HT1080 (cell line): ENCODE measurements at regions not wholly inside any gene's neighbourhood (a gene's known extent, or its start where the extent isn't known, plus 50 kb on each side); places are given as distances from the start of the nearest gene placed in this dataset.
"Not testable (repeated sequence)": the region's sequence is repeated elsewhere in the genome, so short reads cannot be mapped to it uniquely, and the experiment has no call there.

Experiments
- DNase-seq: peaks from one replicate; pipeline ENCODE4 v3.0.0-alpha.2; 2015; ENCODE audit warnings: low read depth

DNA sequence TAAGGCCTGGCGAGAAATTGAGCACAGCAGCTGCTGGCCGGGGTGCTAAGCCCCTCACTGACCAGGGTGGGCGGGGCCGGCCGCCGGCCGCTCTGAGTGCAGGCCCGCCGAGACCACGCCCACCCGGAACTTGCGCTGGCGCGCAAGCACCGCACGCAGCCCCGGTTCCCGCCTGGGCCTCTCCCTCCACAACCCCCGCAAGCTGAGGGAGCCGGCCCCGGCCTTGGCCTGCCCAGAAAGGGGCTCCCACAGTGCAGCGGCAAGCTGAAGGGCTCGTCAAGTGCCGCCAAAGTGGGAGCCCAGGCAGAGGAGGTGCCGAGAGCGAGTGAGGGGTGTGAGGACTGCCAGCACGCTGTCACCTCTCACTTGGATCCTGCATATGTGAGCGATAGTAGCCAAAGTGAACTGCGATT is 251.2 kb downstream of the GJA1 start:
- no peak for DNase-seq

DNA sequence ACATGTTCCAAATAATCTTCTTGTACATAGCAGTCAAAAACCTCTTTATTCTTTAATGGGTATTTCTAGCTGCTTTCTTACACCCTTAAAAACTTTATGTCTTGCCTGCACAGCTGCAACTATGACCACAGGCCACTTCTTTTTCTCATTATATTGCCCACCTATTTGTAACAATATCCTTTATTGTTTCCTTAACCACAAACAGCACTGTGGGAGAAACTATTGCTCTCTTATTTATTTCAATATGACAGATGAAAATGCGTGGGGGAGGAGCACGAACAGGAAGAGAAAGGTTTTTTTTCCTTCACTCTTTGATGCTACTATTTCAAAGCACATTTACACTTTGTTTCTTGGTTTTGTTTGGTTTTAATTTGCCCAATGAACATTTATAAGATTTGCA is 253.5 kb downstream of the GJA1 start:
- DNase-seq = peak; percentile 50

DNA sequence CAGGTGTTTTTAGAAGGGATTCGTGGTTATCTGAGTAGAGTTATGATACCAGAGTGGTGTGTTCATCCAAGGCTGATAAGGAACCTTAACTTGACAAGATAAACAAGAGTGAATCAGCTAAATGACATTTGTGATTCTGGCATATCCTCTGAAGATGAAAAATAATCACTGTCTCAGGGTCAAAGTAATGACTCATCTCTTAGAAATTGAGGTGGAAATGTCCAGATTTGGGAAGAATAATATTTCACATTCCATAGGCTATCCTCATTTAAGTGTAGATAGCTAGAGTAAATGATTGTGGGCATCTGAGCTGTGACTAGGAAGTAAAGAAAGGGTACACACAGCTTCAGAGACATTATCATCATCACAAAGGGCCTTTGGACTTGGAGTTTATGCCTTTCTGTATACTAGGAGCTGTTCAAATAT is 255.7 kb downstream of the GJA1 start:
- DNase-seq = peak; percentile 62

DNA sequence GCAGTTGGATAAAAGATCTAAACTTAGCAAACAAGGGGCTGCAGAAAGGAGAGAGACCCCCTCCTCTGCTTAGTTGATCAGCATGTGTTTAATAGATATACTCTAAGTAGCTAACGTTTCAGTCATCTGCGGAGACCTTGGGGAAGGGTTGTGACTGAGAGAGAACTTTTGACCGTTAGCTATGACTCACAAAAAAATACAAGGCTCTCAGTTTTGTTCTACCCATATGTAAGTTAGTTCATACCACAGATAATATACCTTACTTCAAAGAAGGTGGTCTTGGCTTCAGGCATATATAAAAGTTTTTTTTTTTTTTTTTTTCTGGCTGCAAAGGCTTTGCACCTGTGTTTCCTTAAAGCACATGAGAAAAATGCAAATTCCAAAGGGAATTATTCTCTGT is 258.9 kb downstream of the GJA1 start:
- DNase-seq = peak; percentile 55

DNA sequence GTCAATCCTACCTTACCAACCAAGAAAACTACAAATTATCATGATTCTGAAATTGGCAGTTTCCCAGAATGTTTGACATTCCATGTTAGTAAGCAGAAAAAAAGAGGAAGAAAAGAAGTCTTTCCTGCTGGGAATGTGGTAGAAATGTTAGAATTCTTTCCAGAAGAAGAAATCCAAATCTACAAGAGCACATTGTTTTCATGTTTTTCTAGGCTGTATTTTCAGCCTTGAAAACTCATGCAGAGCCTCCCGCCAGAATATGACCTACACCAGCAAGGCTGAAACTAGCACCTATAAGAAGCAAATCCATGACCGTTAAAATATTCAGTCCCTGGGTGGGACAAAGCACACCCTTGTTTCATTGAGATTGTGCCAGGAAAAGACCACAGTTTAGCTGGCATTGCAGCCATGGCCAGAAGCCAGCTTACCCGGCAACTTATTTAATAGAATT is 259.4 kb downstream of the GJA1 start:
- DNase-seq = peak; percentile 36

DNA sequence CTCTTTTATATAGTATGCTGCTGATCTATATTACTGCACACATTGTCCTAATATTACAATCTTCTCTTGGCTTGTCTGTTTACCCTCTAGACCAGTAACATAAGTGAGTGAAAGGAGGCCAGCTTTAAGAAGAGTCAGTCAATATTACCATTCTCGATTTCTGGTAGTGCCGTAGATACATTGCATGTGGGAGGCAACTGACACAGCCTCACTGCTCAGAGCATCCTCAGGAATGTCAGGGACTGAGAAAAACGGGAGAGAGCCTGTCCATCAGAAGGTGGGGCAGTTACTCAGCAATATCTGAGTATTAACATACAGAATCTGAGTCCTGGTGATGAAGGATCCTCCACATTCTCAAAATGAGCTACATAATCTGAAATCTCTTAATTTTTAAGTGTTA is 259.9 kb downstream of the GJA1 start:
- no peak for DNase-seq

DNA sequence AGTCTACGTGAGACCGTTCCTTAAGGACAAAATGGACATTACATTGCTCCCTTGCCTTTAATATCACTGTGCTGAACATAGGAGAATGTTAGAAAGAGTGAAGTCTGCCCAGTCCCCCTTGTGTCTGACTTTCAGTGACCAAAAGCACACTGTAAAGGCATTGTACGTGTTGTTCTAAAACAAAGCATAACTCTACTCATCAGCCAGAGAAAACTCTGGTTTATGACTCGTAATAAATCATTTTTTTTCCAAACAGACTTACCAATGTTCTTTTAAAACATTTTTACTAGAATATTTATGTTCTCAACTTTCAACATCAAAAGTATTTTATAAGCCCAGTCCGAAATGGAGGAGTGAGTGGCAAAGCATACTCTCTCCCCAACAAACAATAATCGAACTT is 262.5 kb downstream of the GJA1 start:
- no peak for DNase-seq

DNA sequence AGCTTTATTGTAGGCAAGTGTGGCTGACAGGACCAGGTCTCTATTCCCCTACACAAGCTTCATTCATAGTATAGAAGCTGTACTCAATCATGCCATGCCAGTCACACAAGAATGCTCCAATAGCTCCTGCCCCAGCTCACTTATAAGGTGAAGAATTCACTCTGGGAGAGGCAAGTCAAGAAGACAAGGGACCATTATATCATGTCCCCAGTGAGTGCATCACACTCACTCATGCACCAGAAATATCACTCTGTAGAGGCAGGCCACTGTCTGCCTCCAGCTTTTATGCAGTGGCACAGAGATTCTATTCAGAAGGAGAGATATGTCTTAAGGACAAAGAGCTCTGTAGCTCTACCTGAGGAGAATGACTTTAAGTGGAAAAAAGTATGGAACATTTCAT is 263.2 kb downstream of the GJA1 start:
- no peak for DNase-seq

DNA sequence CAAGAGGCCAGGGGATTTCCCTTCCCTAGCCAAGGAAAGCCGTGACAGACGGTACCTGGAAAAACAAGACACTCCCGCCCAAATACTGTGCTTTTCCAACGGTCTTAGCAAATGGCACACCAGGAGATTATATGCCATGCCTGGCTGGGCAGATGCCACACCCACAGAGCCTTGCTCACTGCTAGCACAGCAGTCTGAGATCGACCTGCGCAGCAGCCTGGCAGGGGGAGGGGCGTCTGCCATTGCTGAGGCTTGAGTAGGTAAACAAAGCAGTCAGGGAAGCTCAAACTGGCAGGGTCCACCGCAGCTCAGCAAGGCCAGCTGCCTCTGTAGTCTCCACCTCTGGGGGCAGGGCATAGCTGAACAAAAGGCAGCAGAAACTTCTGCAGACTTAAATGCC is 267.7 kb downstream of the GJA1 start:
- not testable (repeated sequence) for DNase-seq

DNA sequence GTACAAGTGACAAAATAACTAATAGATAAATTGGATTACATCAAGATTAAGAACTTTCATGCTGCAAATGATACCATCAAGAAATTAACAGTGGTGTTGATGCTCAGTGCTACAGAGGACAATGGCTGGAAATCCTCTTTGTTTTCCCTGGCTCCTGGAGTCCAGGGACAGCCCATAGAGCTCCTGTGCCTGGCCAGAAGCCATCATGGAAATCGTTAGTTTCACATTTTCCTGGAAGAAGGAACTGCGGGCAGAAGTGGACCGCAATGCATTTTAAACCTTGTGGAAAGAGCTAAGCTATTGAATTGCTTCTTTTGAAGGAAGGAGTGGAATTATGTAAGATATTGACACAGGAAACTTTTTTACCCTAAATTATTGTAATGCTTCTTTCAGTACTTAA is 276.0 kb downstream of the GJA1 start:
- DNase-seq = no peak

DNA sequence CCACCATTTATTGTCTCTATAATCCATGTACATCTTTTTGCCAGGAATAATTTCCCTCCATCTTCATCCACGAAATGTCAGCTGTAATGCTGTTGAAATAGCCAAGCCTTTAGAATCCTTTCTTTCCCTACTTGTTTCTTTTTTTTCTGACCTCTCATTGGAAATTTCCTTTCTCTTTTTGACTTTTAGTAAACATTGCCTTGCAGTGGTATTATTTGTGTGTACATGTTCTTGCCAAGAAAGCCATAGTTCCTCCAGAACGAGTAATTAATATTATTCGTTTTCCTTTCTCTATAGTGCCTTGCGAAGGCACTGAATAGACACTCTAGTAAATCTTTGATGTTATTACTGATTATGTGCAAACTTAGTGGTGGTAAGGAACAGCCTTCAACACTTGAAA is 282.2 kb downstream of the GJA1 start:
- no peak for DNase-seq

DNA sequence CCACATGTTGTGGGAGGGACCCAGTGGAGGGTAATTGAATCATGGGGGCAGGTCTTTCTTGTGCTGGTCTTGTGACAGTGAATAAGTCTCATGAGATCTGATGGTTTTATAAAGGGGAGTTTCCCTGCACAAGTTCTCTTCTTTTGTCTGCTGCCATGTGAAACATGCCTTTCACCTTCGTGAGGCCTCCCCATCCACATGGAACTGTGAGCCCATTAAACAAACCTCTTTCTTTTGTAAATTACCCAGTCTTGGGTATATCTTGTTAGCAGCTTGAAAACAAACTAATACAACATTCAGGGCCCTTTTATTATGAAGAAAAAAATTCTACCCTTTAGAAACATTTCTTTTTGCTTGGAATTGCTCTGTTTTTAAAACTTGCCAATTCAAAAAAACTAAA is 285.4 kb downstream of the GJA1 start:
- not testable (repeated sequence) for DNase-seq

DNA sequence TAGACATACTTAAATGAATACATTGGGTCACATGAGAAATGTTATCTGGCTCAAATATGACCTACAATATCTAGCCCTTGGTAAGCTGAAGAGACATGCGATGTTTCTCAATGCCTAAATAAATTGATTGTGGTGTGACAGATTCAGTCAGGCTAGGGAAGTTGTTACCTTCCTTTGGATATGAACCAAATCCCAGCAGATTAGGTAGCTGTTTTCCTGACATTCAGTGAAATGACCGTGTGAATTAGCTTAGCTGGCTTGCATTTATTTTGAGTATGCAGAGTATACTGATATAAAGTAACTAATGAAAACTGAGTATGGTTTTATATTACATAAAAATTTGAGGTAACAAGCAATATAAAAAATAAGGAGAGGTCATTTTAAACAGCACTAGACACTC is 288.2 kb downstream of the GJA1 start:
- DNase-seq = no peak

DNA sequence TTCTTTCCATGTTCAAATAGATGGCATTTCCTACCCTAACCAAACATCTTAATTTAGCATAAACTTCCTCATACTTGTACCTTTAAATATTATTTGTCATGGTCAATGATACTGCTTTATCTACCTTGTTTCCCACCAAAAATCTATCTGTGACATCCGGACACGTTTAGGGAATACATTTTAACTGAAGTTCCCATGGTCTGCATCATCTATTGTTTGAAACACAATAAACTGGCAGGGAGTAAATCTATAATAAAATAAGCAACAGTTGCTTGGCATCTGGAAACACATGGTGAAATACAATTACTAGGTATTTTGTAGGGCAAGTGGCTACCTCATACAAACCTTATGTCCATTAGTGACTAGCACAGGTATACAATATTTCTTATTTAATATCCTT is 289.1 kb downstream of the GJA1 start:
- DNase-seq = no peak

DNA sequence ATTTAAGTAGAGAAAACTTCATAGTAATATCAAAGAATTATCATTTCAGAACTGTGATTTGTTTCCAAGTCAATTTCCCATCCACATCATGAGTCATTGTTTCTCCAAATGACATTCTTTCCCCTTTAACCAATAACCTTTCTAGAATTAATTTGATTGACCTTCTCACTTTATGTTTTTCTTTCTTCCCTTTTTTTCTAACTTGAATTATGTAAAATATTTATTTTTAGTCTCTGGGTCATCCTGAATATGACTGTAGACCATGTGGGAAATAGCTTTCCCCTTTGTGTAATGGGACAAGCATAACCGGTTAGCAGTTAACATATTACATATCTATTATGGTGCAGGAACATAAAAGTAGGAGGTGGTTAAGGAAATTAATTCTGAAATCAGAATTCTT is 291.1 kb downstream of the GJA1 start:
- DNase-seq = no peak

DNA sequence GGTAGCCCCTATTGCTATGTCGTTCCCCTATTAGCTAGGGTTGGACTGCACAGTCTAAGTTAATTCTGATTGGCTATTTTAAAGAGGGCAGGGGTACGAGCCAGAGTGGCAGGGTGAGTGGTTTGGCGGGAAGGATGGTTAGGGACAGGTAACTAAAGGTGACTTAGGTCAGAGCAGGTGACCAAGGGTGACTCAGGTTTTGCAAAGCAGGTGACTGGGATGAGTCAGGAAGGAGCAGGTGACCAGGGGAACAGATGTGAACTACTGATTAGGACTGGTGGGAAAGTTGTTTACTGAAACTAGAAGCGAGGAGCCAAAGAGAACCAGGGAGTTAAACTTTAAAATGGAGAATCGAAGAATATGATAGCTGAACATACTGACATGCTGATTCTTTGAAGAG is 295.2 kb downstream of the GJA1 start:
- DNase-seq = no peak

DNA sequence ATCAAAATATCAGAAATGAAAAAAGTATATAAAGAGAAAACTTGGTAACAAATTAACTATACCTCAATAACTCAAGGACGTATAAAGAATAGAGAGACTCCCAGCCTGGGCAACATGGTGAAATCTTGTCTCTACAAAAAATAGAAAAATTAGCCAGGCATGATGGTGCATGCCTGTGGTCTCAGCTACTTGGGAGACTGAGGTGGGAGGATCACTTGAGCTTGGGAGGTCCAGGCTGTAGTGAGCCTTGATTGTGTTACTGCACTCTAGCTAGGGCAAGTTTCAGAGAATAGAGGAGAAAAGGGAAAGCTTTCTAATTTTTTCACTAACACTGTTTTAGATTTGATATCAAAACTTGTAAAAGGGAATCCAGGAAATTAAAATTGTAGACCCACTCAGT is 295.9 kb downstream of the GJA1 start:
- DNase-seq = no peak

DNA sequence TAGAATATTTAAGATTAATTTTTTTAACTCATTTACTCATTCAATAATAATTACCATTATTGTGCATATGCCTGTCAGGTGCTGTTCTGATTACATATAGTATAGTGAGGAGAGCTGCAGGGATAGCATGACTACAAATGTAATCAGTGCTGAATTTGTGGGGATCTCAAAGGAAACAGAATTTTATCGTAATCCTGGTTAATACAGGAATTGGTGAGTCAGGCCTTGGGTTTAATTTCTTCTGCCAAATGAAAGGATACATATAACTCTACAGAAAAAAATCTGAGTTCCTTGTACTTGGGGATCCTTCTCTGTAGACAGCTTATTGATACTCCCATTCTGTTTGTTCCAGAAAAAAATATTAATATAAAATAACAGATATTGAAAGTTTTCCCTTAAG is 297.2 kb downstream of the GJA1 start:
- DNase-seq = peak; percentile 15

DNA sequence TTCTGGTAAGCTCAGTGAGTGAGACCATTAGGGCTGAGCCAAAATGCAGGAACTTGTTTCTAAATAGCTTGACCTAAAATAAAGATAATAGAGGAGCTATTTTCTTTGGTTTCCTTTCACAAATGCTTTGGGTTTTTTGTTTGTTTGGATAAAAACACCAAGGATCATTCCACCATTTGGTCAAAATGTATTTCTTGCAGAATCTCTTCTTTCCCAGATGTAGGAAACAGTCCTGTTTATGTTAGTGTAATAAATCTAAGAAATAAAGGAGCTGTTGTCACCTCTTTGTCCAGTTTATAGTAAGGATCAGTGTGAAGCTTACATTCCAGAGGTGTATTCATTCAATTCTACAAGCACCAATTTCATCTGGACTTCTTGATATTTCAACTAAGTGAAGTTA is 297.8 kb downstream of the GJA1 start:
- DNase-seq = no peak

DNA sequence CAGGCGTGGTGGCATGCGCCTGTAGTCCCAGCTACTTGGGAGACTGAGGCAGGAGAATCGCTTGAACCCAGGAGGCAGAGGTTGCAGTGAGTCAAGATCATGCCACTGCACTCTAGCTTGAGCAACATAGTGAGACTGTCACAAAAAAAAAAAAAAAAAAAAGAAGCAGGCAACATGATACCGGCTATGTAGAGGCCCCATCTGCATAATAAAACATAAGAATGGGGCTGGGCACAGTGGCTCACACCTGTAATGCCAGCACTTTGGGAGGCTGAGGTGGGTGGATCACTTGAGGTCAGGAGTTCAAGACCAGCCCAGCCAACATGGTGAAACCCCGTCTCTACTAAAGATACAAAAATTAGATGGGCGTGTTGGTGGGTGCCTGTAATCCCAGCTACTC is 304.7 kb downstream of the GJA1 start:
- not testable (repeated sequence) for DNase-seq

DNA sequence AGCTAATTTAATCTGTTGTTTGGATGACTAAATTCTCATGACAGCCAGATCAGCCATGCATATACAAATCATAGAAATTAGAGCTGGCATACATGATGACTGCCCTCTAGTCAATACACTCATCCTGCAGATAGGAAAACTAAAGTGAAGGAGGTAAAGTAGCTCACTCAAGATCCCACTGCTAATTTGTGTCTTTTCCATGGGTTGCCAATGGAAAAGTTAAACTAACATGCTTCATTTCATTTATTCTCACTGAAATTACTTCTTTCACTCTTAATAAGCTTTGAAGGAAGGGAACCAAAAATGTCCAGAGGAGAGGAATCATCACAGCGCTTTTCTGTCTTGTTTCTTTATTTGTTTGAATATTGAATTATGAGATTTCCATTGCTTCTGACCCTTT is 308.2 kb downstream of the GJA1 start:
- DNase-seq = no peak

DNA sequence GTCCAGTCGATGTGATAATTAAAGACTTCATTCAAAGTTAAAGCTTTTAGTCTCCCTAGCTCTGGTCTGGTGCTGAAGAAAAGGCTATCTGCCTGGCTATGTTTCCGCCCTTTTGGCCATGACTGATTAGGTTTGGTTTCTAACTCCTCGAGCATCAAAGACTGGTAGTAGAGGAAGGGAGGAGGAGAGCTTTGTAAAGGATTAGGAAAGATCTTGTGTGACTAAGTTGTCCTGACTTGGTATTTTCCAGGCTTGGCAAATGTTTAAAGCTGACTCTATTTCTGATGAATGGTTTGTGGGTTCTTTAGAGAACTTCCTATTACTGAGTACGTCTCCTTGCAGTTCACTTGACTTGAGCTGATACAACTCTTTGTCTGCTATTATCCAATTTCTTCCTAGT is 312.9 kb downstream of the GJA1 start:
- DNase-seq = peak; percentile 24

DNA sequence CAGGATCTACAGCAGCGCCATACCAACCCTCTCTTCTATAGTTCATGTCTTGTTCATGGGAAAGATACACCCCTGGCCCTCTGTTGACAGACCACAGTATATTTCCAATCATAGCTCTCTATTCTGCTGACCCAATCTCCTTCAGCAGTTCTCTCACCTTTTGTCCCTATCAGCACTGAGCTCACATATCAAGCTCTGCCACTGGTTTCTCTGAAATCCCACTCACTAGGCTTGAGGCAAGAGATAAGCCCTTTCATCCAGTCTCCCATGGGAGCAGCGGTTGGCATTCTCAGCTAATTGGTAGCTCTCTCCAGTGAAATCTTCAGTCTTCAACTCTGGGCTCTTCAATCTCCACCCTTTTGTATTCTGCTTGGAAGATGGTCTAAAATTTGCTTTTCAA is 313.4 kb downstream of the GJA1 start:
- DNase-seq = no peak

DNA sequence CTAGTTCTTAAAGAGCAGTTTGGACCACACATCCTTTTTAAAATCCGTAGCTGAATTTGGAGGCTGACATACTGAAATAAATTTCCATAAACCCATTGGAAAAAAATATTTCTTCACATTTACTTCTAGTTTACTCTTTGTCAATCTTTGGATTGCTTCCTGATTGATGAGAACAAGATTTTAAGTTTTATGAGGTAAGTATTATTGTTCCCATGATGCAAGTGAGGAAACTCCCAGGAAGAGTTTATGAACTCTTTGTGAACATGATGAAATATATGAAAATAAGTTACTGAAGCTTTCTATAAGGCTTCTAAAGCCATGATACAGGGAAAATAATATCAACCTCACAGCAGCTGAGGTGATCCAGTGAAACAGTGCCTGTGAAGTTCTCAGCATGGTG is 320.0 kb downstream of the GJA1 start:
- DNase-seq = no peak

DNA sequence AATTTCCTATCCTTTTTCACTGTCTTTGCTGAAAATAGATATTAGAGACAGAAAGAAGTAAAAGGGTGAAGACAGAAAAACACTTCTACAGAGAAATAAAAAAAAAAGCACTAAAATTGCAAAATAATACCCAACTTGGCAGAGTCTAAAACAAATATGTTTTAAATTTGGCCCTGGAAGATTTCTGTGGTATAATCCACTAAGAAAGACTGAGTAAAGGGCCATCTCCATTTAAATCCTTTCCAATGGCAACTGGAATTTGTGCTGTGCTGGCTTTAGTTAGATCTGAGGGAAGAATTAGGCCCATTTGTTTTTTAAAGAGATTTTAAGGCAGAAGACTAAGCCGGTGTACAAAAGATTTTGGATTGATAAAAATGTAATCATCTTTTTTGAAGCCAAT is 321.2 kb downstream of the GJA1 start:
- DNase-seq = no peak
